ENCODE measurements at regions not wholly inside any gene's neighbourhood (a gene's known extent, or its start where the extent isn't known, plus 50 kb on each side); places are given as distances from the start of the nearest gene placed in this dataset.
A peak's percentile ranks its signal among the peaks of the same experiment; 100 is the strongest.

DNA sequence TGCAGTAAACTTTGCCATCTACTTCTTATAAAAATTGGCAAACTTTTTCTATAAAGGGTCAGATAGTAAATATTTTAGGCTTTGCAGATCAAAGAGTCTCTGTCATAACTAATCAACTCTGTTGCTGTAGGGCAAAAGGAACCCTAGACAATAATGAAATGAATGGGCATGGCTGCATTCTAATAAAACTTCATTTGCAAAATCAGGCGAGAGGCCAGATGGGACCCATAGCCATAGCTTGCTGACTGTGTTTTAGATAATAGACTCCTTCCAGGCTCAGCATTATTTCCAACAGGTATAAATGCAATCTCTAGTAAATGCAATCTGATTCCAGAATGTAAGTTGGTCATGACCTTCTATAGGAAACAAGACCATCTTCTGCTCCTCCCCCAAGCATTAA, 490.7 kb downstream of the TOX3 start:
- TF ChIP-seq, protein P1, sequence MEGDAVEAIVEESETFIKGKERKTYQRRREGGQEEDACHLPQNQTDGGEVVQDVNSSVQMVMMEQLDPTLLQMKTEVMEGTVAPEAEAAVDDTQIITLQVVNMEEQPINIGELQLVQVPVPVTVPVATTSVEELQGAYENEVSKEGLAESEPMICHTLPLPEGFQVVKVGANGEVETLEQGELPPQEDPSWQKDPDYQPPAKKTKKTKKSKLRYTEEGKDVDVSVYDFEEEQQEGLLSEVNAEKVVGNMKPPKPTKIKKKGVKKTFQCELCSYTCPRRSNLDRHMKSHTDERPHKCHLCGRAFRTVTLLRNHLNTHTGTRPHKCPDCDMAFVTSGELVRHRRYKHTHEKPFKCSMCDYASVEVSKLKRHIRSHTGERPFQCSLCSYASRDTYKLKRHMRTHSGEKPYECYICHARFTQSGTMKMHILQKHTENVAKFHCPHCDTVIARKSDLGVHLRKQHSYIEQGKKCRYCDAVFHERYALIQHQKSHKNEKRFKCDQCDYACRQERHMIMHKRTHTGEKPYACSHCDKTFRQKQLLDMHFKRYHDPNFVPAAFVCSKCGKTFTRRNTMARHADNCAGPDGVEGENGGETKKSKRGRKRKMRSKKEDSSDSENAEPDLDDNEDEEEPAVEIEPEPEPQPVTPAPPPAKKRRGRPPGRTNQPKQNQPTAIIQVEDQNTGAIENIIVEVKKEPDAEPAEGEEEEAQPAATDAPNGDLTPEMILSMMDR (conservative IDR thresholded peaks at IDR 0.05; ENCODE audit: control insufficient read depth, insufficient read depth, low read depth, low read length): no peak

DNA sequence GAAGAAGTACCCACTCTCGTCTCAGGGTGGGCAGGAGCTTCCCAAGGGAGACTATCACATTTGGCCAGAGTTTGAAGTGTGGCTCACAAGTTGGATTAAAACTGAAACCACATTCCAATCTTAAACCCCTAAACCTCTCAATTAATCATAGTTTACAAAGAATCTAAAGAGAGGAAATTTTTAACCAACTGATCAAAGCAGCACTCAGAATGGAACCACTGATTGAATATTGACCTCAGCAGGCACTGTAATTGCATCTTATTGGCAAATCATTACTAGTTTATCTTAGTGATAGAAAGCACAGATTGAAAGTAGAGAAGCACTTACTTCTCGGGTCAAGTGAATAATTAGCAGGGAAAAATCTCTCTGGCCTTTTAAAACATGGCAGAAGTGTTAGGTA, 491.6 kb downstream of the TOX3 start:
- H3K4me3 ChIP-seq (ENCODE audit: control insufficient read depth, low read depth, low read length): no peak overlapping the region
- DNase-seq (ENCODE audit: low read depth): no peak
- TF ChIP-seq, protein P1 (conservative IDR thresholded peaks at IDR 0.05; ENCODE audit: control insufficient read depth, insufficient read depth, low read depth, low read length): no peak

More for the DNA sequence above, 490.7 kb downstream of the TOX3 start:
- no peak for DNase-seq (ENCODE audit: low read depth)
- no peak overlapping the region for H3K4me3 ChIP-seq (ENCODE audit: control insufficient read depth, low read depth, low read length)

DNA sequence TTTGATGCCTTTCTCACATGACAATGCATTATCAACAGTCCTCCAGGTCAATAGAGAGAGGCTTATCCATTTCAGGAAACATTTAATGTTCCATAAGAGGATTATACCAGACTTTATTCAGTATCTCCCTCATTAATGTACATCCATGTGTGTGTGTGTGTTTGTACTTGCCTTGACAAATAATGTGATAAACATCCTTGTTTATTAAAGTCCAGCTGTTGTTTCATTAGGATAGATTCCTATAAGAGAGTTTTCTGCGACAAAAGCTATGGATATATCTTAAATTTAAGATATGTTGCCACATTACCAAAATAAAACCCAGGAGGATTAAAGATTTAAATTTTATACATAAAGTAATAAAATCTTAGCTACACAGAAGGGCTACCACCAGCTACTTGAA, 492.6 kb downstream of the TOX3 start:
- DNase-seq (ENCODE audit: low read depth): no peak

DNA sequence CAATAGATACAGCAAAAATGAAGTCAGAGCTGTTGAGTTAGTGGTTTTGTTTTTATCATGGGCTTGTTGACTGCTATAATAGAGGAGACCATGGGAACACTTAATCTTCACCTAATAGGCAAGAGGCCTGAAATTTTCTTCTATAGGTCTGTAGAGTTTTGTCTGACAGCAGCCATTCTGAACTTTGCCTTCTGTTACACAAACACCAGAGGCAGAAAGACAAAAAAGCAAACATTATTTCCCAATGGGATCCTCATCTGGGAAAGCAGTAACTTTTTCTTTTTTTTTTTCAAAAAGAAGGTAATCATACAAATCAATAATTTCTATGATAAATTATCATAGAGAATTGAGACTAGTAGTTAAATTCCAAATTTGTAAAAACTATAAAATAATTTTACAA, 494.1 kb downstream of the TOX3 start:
- DNase-seq (ENCODE audit: low read depth): no peak
- no peak overlapping the region for H3K4me3 ChIP-seq (ENCODE audit: control insufficient read depth, low read depth, low read length)
- TF ChIP-seq, protein P1 (conservative IDR thresholded peaks at IDR 0.05; ENCODE audit: control insufficient read depth, insufficient read depth, low read depth, low read length): no peak

More for the DNA sequence above, 492.6 kb downstream of the TOX3 start:
- TF ChIP-seq, protein P1 (conservative IDR thresholded peaks at IDR 0.05; ENCODE audit: control insufficient read depth, insufficient read depth, low read depth, low read length): no peak
- no peak overlapping the region for H3K4me3 ChIP-seq (ENCODE audit: control insufficient read depth, low read depth, low read length)

DNA sequence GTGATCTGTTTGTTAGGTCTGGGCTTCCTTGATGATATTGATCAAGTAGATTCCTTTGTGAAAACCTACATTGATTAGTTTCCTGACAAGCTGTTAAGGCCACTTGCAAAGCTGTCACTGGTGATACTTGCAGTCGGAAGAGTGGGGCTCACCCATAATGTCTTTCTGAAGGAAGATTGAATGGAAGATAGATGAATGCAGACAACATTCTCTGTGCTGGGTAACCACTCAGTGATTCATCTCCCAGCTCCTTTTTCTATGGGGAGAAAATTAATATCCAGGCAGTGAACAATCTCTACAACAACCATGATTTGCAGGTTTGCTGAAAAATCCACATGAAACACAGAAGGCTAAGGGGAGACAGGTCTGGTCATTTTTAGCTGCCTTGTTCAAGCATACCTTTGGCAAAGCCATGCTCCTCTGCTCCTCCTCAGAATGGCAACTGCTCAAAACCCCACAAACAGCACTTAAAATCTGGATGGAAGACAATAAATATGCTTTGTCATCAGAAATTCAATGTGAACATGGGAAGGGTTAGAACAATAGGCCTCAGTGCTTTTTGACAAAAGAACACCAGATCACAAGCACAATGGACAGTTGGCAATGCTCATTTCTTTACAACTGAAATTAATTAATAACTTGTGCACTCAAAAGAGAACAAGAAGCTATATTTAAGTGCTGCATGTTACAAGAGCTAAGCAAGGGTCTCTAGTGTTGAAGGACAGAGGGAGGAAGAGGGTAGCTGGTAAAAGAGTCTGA, 495.4 kb downstream of the TOX3 start:
- TF ChIP-seq, protein P1 (conservative IDR thresholded peaks at IDR 0.05; ENCODE audit: control insufficient read depth, insufficient read depth, low read depth, low read length): no peak
- DNase-seq (ENCODE audit: low read depth): no peak
- H3K4me3 ChIP-seq (ENCODE audit: control insufficient read depth, low read depth, low read length): no peak overlapping the region

DNA sequence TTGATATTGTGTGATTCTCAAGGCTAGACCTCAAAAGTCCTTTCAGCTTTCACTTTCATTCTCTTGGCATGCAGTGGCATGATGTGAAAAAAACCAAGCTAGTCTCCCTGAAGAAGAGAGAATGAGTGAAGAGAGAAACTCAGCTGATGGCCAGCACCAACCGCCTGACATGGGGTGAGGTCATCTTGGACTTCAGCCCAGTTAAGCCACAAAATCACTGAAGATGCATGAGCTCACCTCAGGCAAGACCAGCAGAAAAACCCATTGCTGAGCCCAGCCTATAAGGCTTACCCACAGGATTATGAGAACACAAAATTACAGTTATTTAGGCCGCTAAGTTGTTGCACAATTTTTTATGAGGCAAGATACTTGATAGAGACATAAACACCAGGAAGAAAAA, 496.5 kb downstream of the TOX3 start:
- DNase-seq (ENCODE audit: low read depth): peak; percentile 21
- TF ChIP-seq, protein P1 (conservative IDR thresholded peaks at IDR 0.05; ENCODE audit: control insufficient read depth, insufficient read depth, low read depth, low read length): no peak

More for the DNA sequence above, 496.5 kb downstream of the TOX3 start:
- no peak overlapping the region for H3K4me3 ChIP-seq (ENCODE audit: control insufficient read depth, low read depth, low read length)
